ENCODE measurements at regions not wholly inside any gene's neighbourhood (a gene's known extent, or its start where the extent isn't known, plus 50 kb on each side); places are given as distances from the start of the nearest gene placed in this dataset.

GRCh38 chr5:68088302-68088701 is 127.3 kb upstream of the PIK3R1 start:
- TF ChIP-seq CTCF (IDR thresholded peaks at IDR 0.05) (no peak), POLR2AphosphoS5 (IDR thresholded peaks at IDR 0.05; ENCODE audit: insufficient read depth in 1 of 2, low read depth in 1 of 2) (no peak), POLR2A (IDR thresholded peaks at IDR 0.05) (no peak)

Data from vagina (tissue), 2 donors.